Islet of Langerhans (tissue), 1 donor: ENCODE measurements at regions not wholly inside any gene's neighbourhood (a gene's known extent, or its start where the extent isn't known, plus 50 kb on each side); places are given as distances from the start of the nearest gene placed in this dataset.

ENCODE experiments used
- FAIRE-seq: peaks from one replicate; lab custom pipeline; 2011; peaks lifted over from hg19 to GRCh38; lab: Jason Lieb, UNC

DNA sequence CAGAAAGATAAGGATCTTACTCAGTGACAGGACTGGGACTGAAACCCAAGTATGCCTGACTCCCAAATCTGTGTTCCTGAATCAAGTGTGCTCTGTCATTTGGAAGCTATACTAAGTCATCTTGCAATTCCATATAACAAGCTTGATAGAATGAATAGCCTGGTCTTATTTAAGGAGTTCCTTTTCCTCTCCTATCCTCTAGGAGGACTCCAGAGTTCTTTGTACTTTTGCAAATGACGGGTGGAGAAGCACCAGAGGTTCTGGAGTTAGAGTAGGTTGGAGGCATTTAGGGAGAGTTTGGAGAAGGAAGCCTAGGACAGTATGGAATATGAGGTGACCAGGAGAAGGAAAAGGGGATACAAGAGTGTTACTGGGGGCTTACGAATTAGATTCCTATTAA is 92.9 kb upstream of the RCN1 start:
- FAIRE-seq: no peak

DNA sequence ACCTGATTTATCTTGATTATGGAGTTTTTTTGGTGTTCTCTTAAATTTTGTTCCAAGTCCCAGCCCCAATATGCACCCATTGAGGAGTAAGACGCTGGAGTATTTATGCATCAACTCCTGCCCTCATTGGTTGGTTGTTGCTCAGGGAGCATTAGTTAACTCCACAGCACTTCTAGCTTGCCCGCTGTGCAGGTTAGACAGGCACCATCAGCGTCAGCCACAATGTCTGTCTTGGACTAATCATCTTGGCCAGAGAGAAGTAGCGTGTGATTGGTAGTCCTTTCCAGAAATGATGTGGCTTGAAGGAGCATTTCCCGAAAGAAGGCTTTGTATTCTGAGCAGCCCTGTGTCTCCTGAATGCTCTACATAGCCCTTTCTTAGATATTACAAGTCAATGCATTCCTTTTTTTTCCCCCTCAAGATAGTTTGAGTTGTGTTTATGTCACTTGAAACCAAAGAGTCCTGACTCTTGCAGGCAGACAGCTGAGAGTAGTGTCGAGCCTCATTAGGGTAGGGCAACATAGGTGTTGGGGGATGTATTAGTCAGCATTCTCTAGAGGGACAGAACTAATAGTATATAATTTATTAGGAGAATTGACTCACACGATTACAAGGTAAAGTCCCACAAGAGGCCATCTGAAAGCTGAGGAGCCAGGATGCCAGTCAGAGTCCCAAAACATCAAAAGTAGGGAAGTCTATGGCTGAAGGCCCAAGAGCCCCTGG is 94.6 kb upstream of the RCN1 start:
- no peak for FAIRE-seq

DNA sequence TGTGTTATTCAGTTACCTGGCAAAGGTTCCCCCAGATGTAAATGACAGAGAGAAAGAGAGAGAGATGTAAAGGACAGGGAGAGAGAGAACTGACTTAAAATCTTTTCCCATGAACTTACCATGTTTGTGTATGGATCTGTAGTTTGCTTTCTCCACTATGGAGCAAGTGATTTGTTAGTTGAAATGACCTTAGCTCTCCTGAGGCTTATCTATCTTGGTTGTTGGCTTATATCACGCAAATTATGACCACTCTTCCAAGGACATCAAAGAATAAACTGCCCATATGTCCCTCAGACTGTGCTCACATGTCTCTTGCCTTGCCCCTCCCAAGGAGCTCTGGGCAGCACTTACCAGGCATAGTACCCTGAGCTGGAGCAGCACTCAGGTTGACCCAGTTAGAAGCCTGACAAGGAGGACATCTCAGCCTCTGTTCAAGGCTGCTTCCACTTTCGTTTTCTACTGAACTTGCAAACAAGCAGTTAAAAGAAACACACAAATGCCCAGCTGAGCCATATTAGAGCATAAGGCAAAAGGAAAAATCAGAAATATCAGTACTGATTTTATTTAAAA is 95.3 kb upstream of the RCN1 start:
- peak; percentile 89 for FAIRE-seq

- no peak for FAIRE-seq
Measured at GRCh38 chr11:31995032-31995431, 95.8 kb upstream of the RCN1 start.

DNA sequence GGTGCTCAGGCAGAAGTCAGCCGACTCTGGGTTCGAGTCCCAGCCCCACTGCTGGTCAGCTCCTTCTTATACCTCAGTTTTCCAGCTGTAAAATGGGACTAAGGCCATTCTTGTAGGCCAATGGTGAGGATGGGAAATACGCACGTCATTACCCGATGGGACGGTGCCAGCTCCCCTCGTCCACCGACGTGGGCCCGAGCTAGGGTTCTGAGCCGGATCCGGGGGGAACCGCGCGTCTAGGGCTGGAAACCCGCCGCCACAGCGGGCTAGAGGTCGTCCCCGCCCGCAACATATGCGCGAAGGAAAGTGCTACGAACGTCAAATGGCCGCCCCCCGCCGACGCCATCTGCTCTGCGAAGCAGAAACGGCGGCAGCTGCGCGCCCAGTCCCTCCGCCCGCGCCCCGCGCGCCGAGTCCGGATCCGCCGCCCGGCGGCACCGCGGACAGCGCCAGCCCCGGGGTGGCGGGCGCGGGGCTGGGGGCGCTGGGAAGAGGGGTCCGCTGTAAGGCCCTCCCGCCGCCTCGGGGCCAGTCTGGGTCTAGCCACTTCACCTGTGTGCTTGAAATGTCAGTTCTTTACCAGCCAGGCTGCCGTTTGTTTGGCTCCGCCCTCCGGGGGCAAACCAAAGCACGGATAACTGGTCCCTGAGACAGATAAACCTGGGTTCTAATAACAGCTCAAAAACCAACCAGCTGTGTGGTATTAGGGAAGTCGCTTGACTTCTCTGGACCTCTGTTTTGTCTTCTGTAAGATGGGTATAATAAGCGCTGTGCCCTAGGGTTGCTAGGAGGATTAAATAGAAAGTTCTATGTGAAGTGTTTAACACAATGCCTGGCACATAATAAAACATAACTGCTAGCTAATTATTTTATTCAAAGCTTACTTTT is 103.5 kb upstream of the RCN1 start:
- no peak for FAIRE-seq

DNA sequence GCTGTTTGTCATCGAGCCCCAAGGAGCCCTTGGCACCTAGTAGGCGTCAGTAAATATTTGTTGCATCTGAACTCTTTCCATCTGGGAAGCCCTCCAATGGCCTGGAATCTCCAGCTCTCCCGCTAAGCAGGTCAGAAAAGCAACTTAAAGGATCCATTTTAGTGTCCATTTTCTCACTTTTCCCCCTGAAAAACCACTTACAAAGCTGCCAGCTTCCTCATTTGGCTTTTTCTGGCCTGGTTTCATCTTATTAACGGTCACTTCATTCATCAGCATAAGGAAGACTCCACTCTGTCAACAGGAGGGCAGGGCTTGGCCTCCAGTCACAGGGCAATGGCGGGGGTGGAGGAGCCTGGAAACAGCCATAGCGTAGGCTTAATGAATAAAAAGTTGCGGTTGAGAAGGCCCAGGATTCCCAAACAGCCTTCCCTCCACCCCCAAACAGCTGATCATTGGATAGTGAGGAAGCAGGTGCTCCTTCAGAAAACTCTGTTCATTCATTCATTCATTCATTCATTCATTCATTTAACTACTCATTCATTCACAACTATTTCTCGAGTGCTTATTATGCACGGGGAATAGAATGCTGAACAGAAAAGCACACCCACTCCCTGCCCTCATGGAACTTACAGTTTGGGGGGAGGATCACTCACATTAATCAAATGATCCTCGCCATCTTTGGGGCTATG is 104.5 kb upstream of the RCN1 start:
- no peak for FAIRE-seq

DNA sequence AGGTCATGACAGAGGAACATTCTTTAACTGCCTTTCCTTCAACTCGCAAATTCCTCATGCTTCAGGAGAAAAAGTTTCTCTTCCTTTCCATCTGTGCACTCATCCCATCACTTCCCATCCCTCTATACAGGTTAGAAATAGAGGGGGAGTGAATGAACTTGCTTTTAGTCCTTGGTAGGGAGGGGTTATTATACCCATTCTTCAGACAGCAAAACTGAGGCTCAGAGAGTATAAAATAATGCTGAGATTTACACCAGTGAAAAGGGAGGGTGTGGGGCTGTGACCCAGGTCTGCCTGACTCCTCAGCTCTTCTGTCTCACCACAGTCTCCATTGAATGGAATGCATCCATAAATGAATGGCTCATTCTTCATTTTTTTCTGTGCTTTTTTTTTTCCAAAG is 109.4 kb upstream of the RCN1 start:
- FAIRE-seq: no peak

- no peak for FAIRE-seq
Measured at GRCh38 chr11:31977343-31977742, 113.5 kb upstream of the RCN1 start.

- FAIRE-seq: peak; percentile 94
Measured at GRCh38 chr11:31974366-31975136, 116.3 kb upstream of the RCN1 start.

DNA sequence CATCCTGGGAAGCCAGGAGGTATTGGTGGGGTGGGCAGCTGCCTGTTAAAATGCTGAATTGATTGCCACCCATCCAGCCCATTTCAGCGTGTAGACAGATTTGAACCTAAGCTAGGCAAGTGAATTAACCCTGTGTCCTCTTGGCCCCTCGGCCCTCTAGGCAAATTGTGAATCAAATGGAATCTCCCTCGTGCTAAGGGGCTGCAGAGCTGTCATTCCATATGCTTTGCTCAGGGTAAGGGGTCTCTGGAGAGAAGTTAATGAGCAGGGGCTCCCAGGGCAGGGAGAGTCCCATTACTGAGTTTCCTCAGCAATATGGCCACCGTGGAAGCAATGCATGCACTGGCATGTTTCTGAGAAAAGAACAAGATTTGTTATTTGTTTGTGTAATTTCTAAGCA is 117.7 kb upstream of the RCN1 start:
- no peak for FAIRE-seq

GRCh38 chr11:31972623-31973022 is 118.3 kb upstream of the RCN1 start:
- no peak for FAIRE-seq

GRCh38 chr11:31969359-31969702 is 121.5 kb upstream of the RCN1 start:
- peak; percentile 27 for FAIRE-seq

DNA sequence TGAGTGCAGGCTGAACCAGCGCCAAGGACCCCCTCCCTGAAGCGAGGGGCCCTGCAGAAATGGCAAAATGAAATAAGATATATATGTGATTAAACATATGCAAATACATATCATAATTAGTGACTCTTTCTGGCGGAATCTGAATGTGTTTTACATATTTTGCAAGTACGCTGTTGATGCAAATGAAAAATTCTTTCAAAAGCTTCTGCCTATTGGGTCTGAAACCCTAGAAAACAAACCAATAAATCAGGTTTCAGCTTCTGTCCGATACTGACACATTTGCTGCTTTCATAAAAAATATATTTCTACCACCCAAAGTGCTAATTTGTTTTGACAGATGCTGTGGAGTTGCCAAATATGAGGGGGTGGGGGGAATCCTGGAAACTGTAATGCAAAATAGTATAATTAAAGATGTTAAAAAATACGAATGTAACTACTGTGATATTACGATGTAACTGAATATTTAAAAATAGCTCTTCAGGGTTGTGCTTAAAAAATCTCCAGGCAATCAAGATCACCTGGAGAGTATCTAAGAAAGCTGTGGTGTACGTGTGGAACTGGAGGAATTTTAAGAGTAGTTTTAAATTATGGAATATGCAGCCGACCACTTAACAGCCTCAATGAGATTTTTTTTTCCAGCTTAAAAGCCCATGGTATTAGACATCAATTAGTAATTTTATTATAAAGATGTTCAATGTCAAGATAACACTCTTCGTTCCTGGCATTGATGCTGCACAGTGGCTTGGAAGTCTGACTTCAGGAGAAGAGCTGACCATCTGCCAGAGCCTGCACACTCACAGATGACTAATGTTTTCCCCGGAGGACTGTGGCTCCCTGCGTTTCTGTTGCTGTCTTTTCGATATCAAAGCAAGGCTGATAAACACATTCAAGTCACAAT is 122.2 kb upstream of the RCN1 start:
- FAIRE-seq: peak; percentile 73

- no peak for FAIRE-seq
Measured at GRCh38 chr11:31967404-31968130, 123.3 kb upstream of the RCN1 start.

DNA sequence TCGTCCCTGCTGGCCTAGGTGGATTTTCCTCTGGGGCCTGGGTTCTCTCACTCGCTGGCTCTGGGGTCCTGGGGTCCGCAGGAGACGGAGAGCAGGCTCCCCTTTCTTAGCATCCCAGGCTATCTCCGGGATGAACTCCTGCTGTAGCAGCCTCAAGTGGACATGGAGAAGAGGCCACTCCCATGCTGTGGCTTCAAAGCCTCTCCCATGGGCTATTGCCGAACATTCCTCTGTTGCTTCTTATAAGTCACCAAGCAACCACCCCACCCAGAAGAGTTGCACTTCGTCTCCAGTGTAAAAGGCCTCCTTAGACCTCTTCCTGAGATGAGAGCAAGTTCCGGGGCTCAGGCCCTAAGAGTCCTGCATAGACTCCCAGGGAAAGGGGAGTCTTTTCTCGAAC is 124.0 kb upstream of the RCN1 start:
- FAIRE-seq: no peak

DNA sequence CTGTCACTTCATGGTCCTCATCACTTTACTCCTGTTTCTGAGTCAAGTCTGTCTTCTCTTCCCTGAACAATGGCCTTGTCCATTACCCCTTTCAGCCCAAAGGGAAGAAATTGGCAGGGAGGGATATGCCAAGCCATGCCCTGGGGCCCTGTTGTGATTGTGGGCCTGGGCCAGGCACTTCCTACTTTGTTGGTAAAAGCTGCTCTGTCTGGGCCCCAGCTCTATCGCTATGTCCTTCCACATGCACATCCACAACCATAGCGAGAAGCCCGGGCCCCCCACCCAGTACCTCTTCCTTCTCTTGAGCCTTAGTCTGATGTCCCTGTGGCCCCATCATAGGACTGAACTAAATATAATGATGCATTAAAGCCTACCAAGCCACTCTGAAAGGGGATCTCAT is 126.7 kb upstream of the RCN1 start:
- no peak for FAIRE-seq

- FAIRE-seq: no peak
Measured at GRCh38 chr11:31960126-31960525, 130.7 kb upstream of the RCN1 start.

DNA sequence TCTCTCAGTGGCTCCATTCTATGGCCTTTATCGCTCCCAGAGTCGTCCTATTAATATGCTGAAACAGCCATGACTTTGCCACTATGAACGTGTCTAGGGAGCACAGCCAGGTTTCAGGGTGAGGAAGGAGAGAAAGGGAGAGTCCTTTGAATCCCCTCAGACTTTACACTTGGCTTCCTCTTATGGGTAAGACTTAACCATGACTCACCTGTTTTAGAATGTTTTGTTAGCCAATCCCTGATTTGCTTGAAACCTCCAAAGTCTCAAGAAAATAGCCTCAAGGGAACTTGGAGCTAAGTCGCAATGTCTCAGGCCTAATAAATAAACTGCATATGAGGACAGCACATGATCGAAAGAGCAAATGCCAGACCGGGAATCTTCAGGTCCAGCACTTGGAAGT is 131.2 kb upstream of the RCN1 start:
- no peak for FAIRE-seq

DNA sequence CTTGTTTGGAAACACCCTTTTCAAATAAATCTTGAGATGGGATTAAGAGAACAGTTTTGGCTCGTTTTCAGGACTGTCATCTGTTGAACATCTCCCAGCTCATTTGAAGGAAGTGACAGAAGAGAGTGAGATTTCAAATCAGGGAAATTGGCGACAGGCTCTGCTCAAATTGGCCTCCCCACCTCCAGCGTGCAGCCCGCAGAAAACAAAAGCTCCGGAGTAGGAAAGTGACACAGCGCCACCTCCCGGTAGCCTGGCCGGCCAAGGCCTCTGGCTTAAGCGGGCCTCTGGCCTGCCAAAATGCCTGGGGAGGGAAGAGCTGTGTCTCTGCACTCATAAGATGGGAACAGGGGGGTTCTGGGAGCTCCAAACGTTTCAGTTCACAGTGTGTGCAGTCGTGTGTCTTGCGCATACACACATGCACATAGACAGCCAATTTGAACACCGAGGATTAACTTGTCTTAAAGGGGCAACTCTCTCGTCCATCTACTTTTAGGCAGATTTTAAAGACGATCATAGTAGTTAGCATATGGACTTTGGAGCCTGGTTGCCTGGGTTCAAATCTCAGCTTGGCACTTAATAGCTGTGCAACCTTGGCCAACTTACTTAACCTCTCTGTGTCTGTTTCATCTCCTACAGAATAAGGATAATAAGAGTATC is 132.7 kb upstream of the RCN1 start:
- peak; percentile 80 for FAIRE-seq

DNA sequence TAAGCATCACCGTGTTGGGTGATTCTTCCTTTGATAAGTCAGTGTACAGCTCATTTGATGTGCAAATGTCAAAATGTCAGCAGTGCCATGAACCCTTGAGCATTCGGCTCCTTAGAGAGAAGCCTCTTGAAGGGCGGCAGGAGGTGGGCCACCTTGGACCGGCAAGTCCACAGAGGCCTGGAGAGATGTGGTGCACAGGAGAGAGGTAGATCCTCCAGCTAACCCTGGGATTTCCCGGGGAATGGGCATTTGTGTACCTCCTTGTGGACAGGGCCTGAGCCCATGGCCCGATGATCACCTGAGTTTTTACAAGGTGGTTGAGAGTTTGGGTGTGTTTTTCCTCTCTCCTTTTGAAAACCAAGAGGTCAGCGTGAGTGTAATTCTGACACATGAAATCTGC is 133.2 kb upstream of the RCN1 start:
- no peak for FAIRE-seq
